ENCODE measurements at regions not wholly inside any gene's neighbourhood (a gene's known extent, or its start where the extent isn't known, plus 50 kb on each side); places are given as distances from the start of the nearest gene placed in this dataset.

- H3K4me3 ChIP-seq (ENCODE audit: low read depth, low read length) = no peak overlapping the region
- no peaks in the 10 kb centered on the region for H3K4me1 ChIP-seq (ENCODE audit: control insufficient read depth, insufficient read depth, low read length, unreplicated experiment)
- H3K27ac ChIP-seq (ENCODE audit: low read depth, low read length) = no peak overlapping the region
- H2AFZ ChIP-seq (ENCODE audit: low read length, unreplicated experiment) = no peak overlapping the region
- H3K36me3 ChIP-seq (ENCODE audit: insufficient read depth, low read length) = no peaks in the 10 kb centered on the region
- H3K79me2 ChIP-seq (ENCODE audit: control insufficient read depth, insufficient read depth, low read length, unreplicated experiment) = no peaks in the 10 kb centered on the region
- no peaks in the 10 kb centered on the region for H3K27me3 ChIP-seq (ENCODE audit: insufficient read depth, low read length)
These were observed 594.5 kb downstream of the OLFM4 start for GRCh38 chr13:53623146-53623545.

GRCh38 chr13:53631511-53631910 is 602.9 kb downstream of the OLFM4 start:
- Histone ChIP-seq H2AFZ (ENCODE audit: low read length, unreplicated experiment) (no peak overlapping the region), H3K36me3 (ENCODE audit: insufficient read depth, low read length) (no peaks in the 10 kb centered on the region), H3K79me2 (ENCODE audit: control insufficient read depth, insufficient read depth, low read length, unreplicated experiment) (no peaks in the 10 kb centered on the region), H3K27ac (ENCODE audit: low read depth, low read length) (no peak overlapping the region), H3K27me3 (ENCODE audit: insufficient read depth, low read length) (no peaks in the 10 kb centered on the region), H3K4me1 (ENCODE audit: control insufficient read depth, insufficient read depth, low read length, unreplicated experiment) (no peaks in the 10 kb centered on the region), H3K4me3 (ENCODE audit: low read depth, low read length) (no peak overlapping the region)

- no peaks in the 10 kb centered on the region for H3K27me3 ChIP-seq (ENCODE audit: insufficient read depth, low read length)
- no peaks in the 10 kb centered on the region for H3K79me2 ChIP-seq (ENCODE audit: control insufficient read depth, insufficient read depth, low read length, unreplicated experiment)
- H3K4me3 ChIP-seq (ENCODE audit: low read depth, low read length) = no peak overlapping the region
- no peaks in the 10 kb centered on the region for H3K4me1 ChIP-seq (ENCODE audit: control insufficient read depth, insufficient read depth, low read length, unreplicated experiment)
- no peaks in the 10 kb centered on the region for H3K36me3 ChIP-seq (ENCODE audit: insufficient read depth, low read length)
- H3K27ac ChIP-seq (ENCODE audit: low read depth, low read length) = no peak overlapping the region
- H2AFZ ChIP-seq (ENCODE audit: low read length, unreplicated experiment) = no peak overlapping the region
These were observed 609.4 kb downstream of the OLFM4 start for GRCh38 chr13:53638040-53638439.

GRCh38 chr13:53642306-53642705 is 613.7 kb downstream of the OLFM4 start:
- H3K4me1 ChIP-seq (ENCODE audit: control insufficient read depth, insufficient read depth, low read length, unreplicated experiment) = no peaks in the 10 kb centered on the region
- no peaks in the 10 kb centered on the region for H3K36me3 ChIP-seq (ENCODE audit: insufficient read depth, low read length)
- H2AFZ ChIP-seq (ENCODE audit: low read length, unreplicated experiment) = no peak overlapping the region
- no peaks in the 10 kb centered on the region for H3K27me3 ChIP-seq (ENCODE audit: insufficient read depth, low read length)
- H3K79me2 ChIP-seq (ENCODE audit: control insufficient read depth, insufficient read depth, low read length, unreplicated experiment) = no peaks in the 10 kb centered on the region
- H3K27ac ChIP-seq (ENCODE audit: low read depth, low read length) = no peak overlapping the region
- H3K4me3 ChIP-seq (ENCODE audit: low read depth, low read length) = no peak overlapping the region

GRCh38 chr13:53648673-53649072 is 620.1 kb downstream of the OLFM4 start:
- H2AFZ ChIP-seq (ENCODE audit: low read length, unreplicated experiment) = no peak overlapping the region
- no peaks in the 10 kb centered on the region for H3K79me2 ChIP-seq (ENCODE audit: control insufficient read depth, insufficient read depth, low read length, unreplicated experiment)
- no peaks in the 10 kb centered on the region for H3K4me1 ChIP-seq (ENCODE audit: control insufficient read depth, insufficient read depth, low read length, unreplicated experiment)
- H3K27me3 ChIP-seq (ENCODE audit: insufficient read depth, low read length) = no peaks in the 10 kb centered on the region
- no peaks in the 10 kb centered on the region for H3K36me3 ChIP-seq (ENCODE audit: insufficient read depth, low read length)
- H3K27ac ChIP-seq (ENCODE audit: low read depth, low read length) = no peak overlapping the region
- no peak overlapping the region for H3K4me3 ChIP-seq (ENCODE audit: low read depth, low read length)

GRCh38 chr13:53672005-53672404 is 643.4 kb downstream of the OLFM4 start:
- Histone ChIP-seq H3K27me3 (ENCODE audit: insufficient read depth, low read length) (no peaks in the 10 kb centered on the region), H3K27ac (ENCODE audit: low read depth, low read length) (no peak overlapping the region), H3K79me2 (ENCODE audit: control insufficient read depth, insufficient read depth, low read length, unreplicated experiment) (no peaks in the 10 kb centered on the region), H3K4me1 (ENCODE audit: control insufficient read depth, insufficient read depth, low read length, unreplicated experiment) (no peaks in the 10 kb centered on the region), H3K36me3 (ENCODE audit: insufficient read depth, low read length) (no peaks in the 10 kb centered on the region), H2AFZ (ENCODE audit: low read length, unreplicated experiment) (no peak overlapping the region), H3K4me3 (ENCODE audit: low read depth, low read length) (no peak overlapping the region)

- Histone ChIP-seq H3K27ac (ENCODE audit: low read depth, low read length) (no peak overlapping the region), H3K36me3 (ENCODE audit: insufficient read depth, low read length) (no peaks in the 10 kb centered on the region), H3K79me2 (ENCODE audit: control insufficient read depth, insufficient read depth, low read length, unreplicated experiment) (no peaks in the 10 kb centered on the region), H3K4me3 (ENCODE audit: low read depth, low read length) (no peak overlapping the region), H3K27me3 (ENCODE audit: insufficient read depth, low read length) (no peaks in the 10 kb centered on the region), H2AFZ (ENCODE audit: low read length, unreplicated experiment) (no peak overlapping the region), H3K4me1 (ENCODE audit: control insufficient read depth, insufficient read depth, low read length, unreplicated experiment) (no peaks in the 10 kb centered on the region)
These were observed 654.5 kb downstream of the OLFM4 start for GRCh38 chr13:53683146-53683545.

- no peak overlapping the region for H3K27ac ChIP-seq (ENCODE audit: low read depth, low read length)
- no peaks in the 10 kb centered on the region for H3K36me3 ChIP-seq (ENCODE audit: insufficient read depth, low read length)
- no peak overlapping the region for H2AFZ ChIP-seq (ENCODE audit: low read length, unreplicated experiment)
- H3K4me3 ChIP-seq (ENCODE audit: low read depth, low read length) = no peak overlapping the region
- H3K79me2 ChIP-seq (ENCODE audit: control insufficient read depth, insufficient read depth, low read length, unreplicated experiment) = no peaks in the 10 kb centered on the region
- no peaks in the 10 kb centered on the region for H3K27me3 ChIP-seq (ENCODE audit: insufficient read depth, low read length)
- H3K4me1 ChIP-seq (ENCODE audit: control insufficient read depth, insufficient read depth, low read length, unreplicated experiment) = no peaks in the 10 kb centered on the region
These were observed 655.0 kb downstream of the OLFM4 start for GRCh38 chr13:53683608-53684007.

- Histone ChIP-seq H2AFZ (ENCODE audit: low read length, unreplicated experiment) (no peak overlapping the region), H3K36me3 (ENCODE audit: insufficient read depth, low read length) (no peaks in the 10 kb centered on the region), H3K27ac (ENCODE audit: low read depth, low read length) (no peak overlapping the region), H3K4me1 (ENCODE audit: control insufficient read depth, insufficient read depth, low read length, unreplicated experiment) (no peaks in the 10 kb centered on the region), H3K79me2 (ENCODE audit: control insufficient read depth, insufficient read depth, low read length, unreplicated experiment) (no peaks in the 10 kb centered on the region), H3K4me3 (ENCODE audit: low read depth, low read length) (no peak overlapping the region), H3K27me3 (ENCODE audit: insufficient read depth, low read length) (no peaks in the 10 kb centered on the region)
These were observed 662.8 kb downstream of the OLFM4 start for GRCh38 chr13:53691417-53691816.

- Histone ChIP-seq H3K27me3 (ENCODE audit: insufficient read depth, low read length) (no peaks in the 10 kb centered on the region), H2AFZ (ENCODE audit: low read length, unreplicated experiment) (no peak overlapping the region), H3K79me2 (ENCODE audit: control insufficient read depth, insufficient read depth, low read length, unreplicated experiment) (no peaks in the 10 kb centered on the region), H3K4me1 (ENCODE audit: control insufficient read depth, insufficient read depth, low read length, unreplicated experiment) (no peaks in the 10 kb centered on the region), H3K4me3 (ENCODE audit: low read depth, low read length) (no peak overlapping the region), H3K27ac (ENCODE audit: low read depth, low read length) (no peak overlapping the region), H3K36me3 (ENCODE audit: insufficient read depth, low read length) (no peaks in the 10 kb centered on the region)
These were observed 666.4 kb downstream of the OLFM4 start for GRCh38 chr13:53694814-53695532.

- no peaks in the 10 kb centered on the region for H3K4me1 ChIP-seq (ENCODE audit: control insufficient read depth, insufficient read depth, low read length, unreplicated experiment)
- no peaks in the 10 kb centered on the region for H3K36me3 ChIP-seq (ENCODE audit: insufficient read depth, low read length)
- no peak overlapping the region for H3K27ac ChIP-seq (ENCODE audit: low read depth, low read length)
- H3K79me2 ChIP-seq (ENCODE audit: control insufficient read depth, insufficient read depth, low read length, unreplicated experiment) = no peaks in the 10 kb centered on the region
- H3K27me3 ChIP-seq (ENCODE audit: insufficient read depth, low read length) = no peaks in the 10 kb centered on the region
- no peak overlapping the region for H3K4me3 ChIP-seq (ENCODE audit: low read depth, low read length)
- no peak overlapping the region for H2AFZ ChIP-seq (ENCODE audit: low read length, unreplicated experiment)
These were observed 674.9 kb downstream of the OLFM4 start for GRCh38 chr13:53703371-53704080.
